ENCODE measurements at regions not wholly inside any gene's neighbourhood (a gene's known extent, or its start where the extent isn't known, plus 50 kb on each side); places are given as distances from the start of the nearest gene placed in this dataset.

DNA sequence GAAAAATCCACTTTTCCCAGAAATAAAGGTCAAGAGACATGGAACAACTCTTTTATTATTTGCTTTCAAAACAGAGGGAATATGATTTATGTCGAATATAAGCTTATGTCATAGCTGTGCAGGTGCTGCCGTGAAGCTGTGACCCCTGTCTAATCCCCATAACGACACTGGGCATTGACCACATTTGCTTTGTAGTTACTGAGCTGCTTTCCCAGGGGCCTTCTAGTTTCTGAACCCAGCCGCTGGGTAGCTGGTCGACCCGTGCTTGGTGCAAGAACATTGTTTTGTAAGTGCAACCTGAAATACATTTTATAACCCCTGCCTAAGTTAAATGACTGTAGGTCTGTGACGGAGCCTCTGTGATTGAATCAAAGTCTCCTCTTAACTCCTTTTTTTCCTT lies 144.9 kb upstream of the HDAC9 start:
- TF ChIP-seq CTCF (IDR thresholded peaks at IDR 0.05; ENCODE audit: insufficient read depth, low read depth, low read length) = no peak
- no peak for TF ChIP-seq EZH2 (IDR thresholded peaks at IDR 0.05; ENCODE audit: insufficient read depth, low read length)
- Histone ChIP-seq H3K79me2 (ENCODE audit: insufficient read depth, low read length) (no peaks in the 10 kb centered on the region), H3K9ac (ENCODE audit: low read length) (no peak overlapping the region), H3K27ac (ENCODE audit: low read depth, low read length) (no peak overlapping the region), H3K9me3 (ENCODE audit: insufficient read depth, low read depth, low read length) (no peaks in the 10 kb centered on the region), H3K4me1 (ENCODE audit: insufficient read depth, low read length) (peaks cover 3% of the 10 kb centered on the region), H3K4me2 (ENCODE audit: low read length) (no peak overlapping the region), H3K36me3 (ENCODE audit: insufficient read depth, low read length) (no peaks in the 10 kb centered on the region), H4K20me1 (ENCODE audit: insufficient read depth, low read length) (no peaks in the 10 kb centered on the region), H3K27me3 (ENCODE audit: insufficient read depth, low read length) (no peaks in the 10 kb centered on the region), H2AFZ (ENCODE audit: low read depth, low read length) (no peak overlapping the region), H3K4me3 (ENCODE audit: insufficient read depth, low read depth, low read length) (no peak overlapping the region)
- H3K4me3 Mint-ChIP-seq (ENCODE audit: unreplicated experiment) = no peak overlapping the region
- no peak overlapping the region for H3K27ac Mint-ChIP-seq (ENCODE audit: unreplicated experiment)
- no peak for DNase-seq (ENCODE audit: low read depth)
- FAIRE-seq = no peak
- no peaks in the 10 kb centered on the region for H3K9me3 Mint-ChIP-seq (ENCODE audit: unreplicated experiment)
- no peaks in the 10 kb centered on the region for H3K27me3 Mint-ChIP-seq (ENCODE audit: low read depth, unreplicated experiment)
- H3K36me3 Mint-ChIP-seq (ENCODE audit: low read depth, unreplicated experiment) = no peaks in the 10 kb centered on the region
- peaks cover 11% of the 10 kb centered on the region for H3K4me1 Mint-ChIP-seq (ENCODE audit: low read depth, unreplicated experiment)

- Mint-ChIP-seq H3K4me3 (ENCODE audit: unreplicated experiment) (no peak overlapping the region), H3K27me3 (ENCODE audit: low read depth, unreplicated experiment) (no peaks in the 10 kb centered on the region), H3K36me3 (ENCODE audit: low read depth, unreplicated experiment) (no peaks in the 10 kb centered on the region), H3K4me1 (ENCODE audit: low read depth, unreplicated experiment) (peaks cover 11% of the 10 kb centered on the region), H3K9me3 (ENCODE audit: unreplicated experiment) (no peaks in the 10 kb centered on the region), H3K27ac (ENCODE audit: unreplicated experiment) (no peak overlapping the region)
- Histone ChIP-seq H3K9me3 (ENCODE audit: insufficient read depth, low read depth, low read length) (no peaks in the 10 kb centered on the region), H3K27ac (ENCODE audit: low read depth, low read length) (no peak overlapping the region), H3K4me3 (ENCODE audit: insufficient read depth, low read depth, low read length) (no peak overlapping the region), H3K4me2 (ENCODE audit: low read length) (peak overlapping the region; percentile 77), H3K27me3 (ENCODE audit: insufficient read depth, low read length) (no peaks in the 10 kb centered on the region), H3K36me3 (ENCODE audit: insufficient read depth, low read length) (no peaks in the 10 kb centered on the region), H3K4me1 (ENCODE audit: insufficient read depth, low read length) (peaks cover 5% of the 10 kb centered on the region), H3K79me2 (ENCODE audit: insufficient read depth, low read length) (no peaks in the 10 kb centered on the region), H2AFZ (ENCODE audit: low read depth, low read length) (peak overlapping the region; percentile 44), H4K20me1 (ENCODE audit: insufficient read depth, low read length) (no peaks in the 10 kb centered on the region), H3K9ac (ENCODE audit: low read length) (peak overlapping the region; percentile 26)
- no peak for TF ChIP-seq EZH2 (IDR thresholded peaks at IDR 0.05; ENCODE audit: insufficient read depth, low read length)
- peak; percentile 86 for TF ChIP-seq CTCF (IDR thresholded peaks at IDR 0.05; ENCODE audit: insufficient read depth, low read depth, low read length)
- DNase-seq (ENCODE audit: low read depth) (peak; percentile 58), FAIRE-seq (peak; percentile 98)
Observed at GRCh38 chr7:18352339-18353255, 143.0 kb upstream of the HDAC9 start.

- H3K4me3 Mint-ChIP-seq (ENCODE audit: unreplicated experiment) = no peak overlapping the region
- no peaks in the 10 kb centered on the region for H3K36me3 Mint-ChIP-seq (ENCODE audit: low read depth, unreplicated experiment)
- H3K27ac ChIP-seq (ENCODE audit: low read depth, low read length) = no peak overlapping the region
- H3K79me2 ChIP-seq (ENCODE audit: insufficient read depth, low read length) = no peaks in the 10 kb centered on the region
- TF ChIP-seq CTCF (IDR thresholded peaks at IDR 0.05; ENCODE audit: insufficient read depth, low read depth, low read length) (no peak), EZH2 (IDR thresholded peaks at IDR 0.05; ENCODE audit: insufficient read depth, low read length) (no peak)
- H3K4me2 ChIP-seq (ENCODE audit: low read length) = no peak overlapping the region
- no peak overlapping the region for H3K4me3 ChIP-seq (ENCODE audit: insufficient read depth, low read depth, low read length)
- no peaks in the 10 kb centered on the region for H4K20me1 ChIP-seq (ENCODE audit: insufficient read depth, low read length)
- H3K9me3 ChIP-seq (ENCODE audit: insufficient read depth, low read depth, low read length) = no peaks in the 10 kb centered on the region
- H3K4me1 ChIP-seq (ENCODE audit: insufficient read depth, low read length) = peaks cover 5% of the 10 kb centered on the region
- no peaks in the 10 kb centered on the region for H3K27me3 Mint-ChIP-seq (ENCODE audit: low read depth, unreplicated experiment)
- H3K4me1 Mint-ChIP-seq (ENCODE audit: low read depth, unreplicated experiment) = peaks cover 11% of the 10 kb centered on the region
- no peak overlapping the region for H3K27ac Mint-ChIP-seq (ENCODE audit: unreplicated experiment)
- no peaks in the 10 kb centered on the region for H3K9me3 Mint-ChIP-seq (ENCODE audit: unreplicated experiment)
- H2AFZ ChIP-seq (ENCODE audit: low read depth, low read length) = no peak overlapping the region
- H3K27me3 ChIP-seq (ENCODE audit: insufficient read depth, low read length) = no peaks in the 10 kb centered on the region
- H3K36me3 ChIP-seq (ENCODE audit: insufficient read depth, low read length) = no peaks in the 10 kb centered on the region
- DNase-seq (ENCODE audit: low read depth) (no peak), FAIRE-seq (no peak)
- H3K9ac ChIP-seq (ENCODE audit: low read length) = no peak overlapping the region
Observed at GRCh38 chr7:18353339-18353738, 142.2 kb upstream of the HDAC9 start.

Measured in astrocyte (in vitro differentiated cells and primary cell).